Limb (tissue), 2 donors: ENCODE measurements at regions not wholly inside any gene's neighbourhood (a gene's known extent, or its start where the extent isn't known, plus 50 kb on each side); places are given as distances from the start of the nearest gene placed in this dataset.
A peak's percentile ranks its signal among the peaks of the same experiment; 100 is the strongest.

Source experiments
- DNase-seq, 2 donors: peaks; one replicate each; pipeline ENCODE4 v3.0.0-alpha.2; 2016; ENCODE audit errors: extremely low spot score in 2 of 2

- DNase-seq = no peak
Measured at GRCh38 chr9:119662329-119662728, 293.1 kb upstream of the BRINP1 start.

DNA sequence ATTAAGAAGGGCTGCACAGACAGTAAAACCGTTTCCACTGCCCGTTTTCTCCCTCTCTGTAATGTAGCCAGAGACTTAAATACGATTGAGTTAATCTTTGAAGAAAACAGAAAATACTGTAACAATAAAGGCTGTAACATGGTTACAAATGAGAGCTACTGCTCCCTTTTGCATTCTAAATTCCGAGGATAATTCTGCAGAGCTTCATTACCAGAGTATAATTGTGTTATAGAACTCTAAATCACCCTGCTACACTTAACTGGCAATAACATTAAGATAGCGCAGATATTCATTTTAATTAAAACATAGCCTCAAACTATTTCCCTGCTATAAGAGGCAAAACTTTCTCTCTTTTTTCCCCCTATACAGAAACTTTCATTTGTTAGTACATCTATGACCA is 283.7 kb upstream of the BRINP1 start:
- DNase-seq = no peak

DNA sequence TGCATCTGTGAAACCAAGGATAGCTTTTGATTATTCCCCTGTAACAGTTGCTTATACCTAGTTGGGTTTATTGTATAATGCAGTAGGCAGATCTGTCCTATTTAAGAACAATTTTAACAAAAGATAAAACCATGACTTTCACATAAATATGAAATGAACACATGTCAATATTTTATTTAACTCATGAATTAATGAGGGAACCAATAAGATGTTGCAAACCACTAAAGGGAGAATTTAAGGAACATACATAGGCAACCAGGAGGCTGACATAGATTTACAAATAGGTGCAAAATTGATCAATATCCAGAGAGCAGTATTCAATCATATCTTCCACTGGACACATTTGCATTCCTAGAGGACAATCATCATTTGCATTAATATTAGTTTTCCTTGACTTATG is 280.0 kb upstream of the BRINP1 start:
- no peak for DNase-seq

DNA sequence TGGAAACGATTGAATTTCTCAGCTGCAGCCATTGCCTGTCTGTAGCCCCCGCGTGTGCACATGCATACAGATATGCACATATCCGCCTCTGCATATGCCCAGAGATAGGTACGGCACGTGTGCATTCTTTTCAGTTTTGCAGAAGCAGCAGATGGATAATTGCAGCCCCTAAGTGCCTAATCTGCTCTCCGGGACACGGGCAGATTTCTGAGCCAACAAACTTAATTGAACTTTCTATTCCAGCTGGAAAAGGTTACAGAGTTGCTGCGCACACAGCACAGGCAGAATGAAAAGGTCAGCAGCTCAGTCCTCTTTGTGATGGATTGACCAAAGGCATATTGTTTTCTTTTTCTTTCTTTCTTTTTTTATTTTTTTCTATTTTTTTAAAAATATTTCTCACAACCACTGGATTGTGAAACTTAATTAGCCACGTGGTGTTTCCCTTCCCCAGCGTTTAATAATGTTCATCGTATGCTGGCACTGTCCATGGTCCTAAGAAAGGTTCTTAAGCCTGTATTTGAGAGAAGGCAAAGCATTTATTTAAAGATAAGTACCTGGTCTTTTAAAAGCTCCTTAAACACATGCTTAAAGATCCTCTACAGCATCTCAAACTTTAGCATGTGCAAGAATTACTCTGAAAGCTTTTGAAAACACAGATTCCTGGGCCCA is 270.2 kb upstream of the BRINP1 start:
- peak in 1 of 2 donors; percentile 17 for DNase-seq

DNA sequence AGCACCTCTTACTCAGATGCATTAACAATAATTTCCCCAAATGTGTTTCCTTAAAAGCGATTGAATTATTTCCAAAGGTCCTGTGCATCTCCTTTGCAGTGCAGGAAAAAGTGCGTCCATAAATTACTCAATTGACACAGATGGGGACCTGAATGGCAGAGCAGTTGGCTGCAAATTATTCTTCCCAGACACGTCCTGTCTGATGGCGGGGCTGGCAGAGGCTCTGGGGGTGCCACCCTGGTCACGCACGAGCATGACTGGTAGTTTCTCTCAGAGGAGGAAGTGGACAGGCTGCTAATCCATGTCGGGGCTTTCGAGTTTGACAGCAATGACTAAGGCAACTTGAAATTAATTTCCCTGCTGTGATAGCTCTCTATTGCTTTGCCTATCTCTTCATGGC is 264.8 kb upstream of the BRINP1 start:
- no peak for DNase-seq

GRCh38 chr9:119611565-119611964 is 242.3 kb upstream of the BRINP1 start:
- DNase-seq = no peak

- DNase-seq = no peak
Measured at GRCh38 chr9:119609277-119609971, 240.2 kb upstream of the BRINP1 start.

GRCh38 chr9:119601632-119602031 is 232.4 kb upstream of the BRINP1 start:
- DNase-seq = no peak

- DNase-seq = no peak
Measured at GRCh38 chr9:119597499-119597898, 228.3 kb upstream of the BRINP1 start.

DNA sequence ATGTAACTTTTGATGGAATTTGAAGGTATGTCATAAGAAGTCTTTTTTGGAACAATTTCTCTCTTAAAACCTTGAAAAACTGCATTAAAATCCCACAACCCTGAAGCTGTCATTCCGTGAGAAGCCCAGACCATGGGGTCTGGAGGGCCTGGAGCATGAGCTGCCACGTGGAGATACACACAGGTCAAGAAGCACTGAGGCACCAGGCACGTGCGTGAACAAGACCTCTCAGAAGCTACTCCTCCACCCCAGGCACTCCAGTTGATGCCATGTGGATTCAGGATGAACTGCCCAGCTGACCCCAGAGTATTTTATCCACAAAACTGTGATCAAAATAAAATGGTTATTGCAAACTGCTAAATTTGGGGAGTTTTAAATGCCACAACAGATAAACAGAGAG is 227.5 kb upstream of the BRINP1 start:
- DNase-seq = no peak

- no peak for DNase-seq
Measured at GRCh38 chr9:119588874-119589744, 219.9 kb upstream of the BRINP1 start.

- DNase-seq = no peak
Measured at GRCh38 chr9:119577881-119578280, 208.6 kb upstream of the BRINP1 start.

- no peak for DNase-seq
Measured at GRCh38 chr9:119559986-119560385, 190.8 kb upstream of the BRINP1 start.

DNA sequence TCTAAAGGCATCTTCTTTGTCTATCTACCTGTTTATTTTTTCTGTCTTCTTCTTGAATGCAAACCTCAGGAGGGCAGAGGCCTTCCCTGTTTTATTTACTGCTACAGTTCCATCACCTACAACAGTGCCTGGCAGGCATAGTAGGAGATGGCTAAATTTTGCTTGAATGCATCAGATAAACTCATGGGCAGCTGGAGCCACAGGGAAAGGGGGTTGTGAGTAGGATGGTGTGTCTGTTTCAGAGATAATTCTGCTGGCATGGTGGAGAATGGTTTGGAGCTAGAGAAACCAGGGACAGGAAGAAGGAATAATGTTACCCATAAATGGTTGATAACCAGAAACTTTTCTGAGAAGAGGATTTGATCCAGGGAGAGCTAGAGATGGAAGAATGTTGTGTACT is 189.8 kb upstream of the BRINP1 start:
- DNase-seq = no peak

DNA sequence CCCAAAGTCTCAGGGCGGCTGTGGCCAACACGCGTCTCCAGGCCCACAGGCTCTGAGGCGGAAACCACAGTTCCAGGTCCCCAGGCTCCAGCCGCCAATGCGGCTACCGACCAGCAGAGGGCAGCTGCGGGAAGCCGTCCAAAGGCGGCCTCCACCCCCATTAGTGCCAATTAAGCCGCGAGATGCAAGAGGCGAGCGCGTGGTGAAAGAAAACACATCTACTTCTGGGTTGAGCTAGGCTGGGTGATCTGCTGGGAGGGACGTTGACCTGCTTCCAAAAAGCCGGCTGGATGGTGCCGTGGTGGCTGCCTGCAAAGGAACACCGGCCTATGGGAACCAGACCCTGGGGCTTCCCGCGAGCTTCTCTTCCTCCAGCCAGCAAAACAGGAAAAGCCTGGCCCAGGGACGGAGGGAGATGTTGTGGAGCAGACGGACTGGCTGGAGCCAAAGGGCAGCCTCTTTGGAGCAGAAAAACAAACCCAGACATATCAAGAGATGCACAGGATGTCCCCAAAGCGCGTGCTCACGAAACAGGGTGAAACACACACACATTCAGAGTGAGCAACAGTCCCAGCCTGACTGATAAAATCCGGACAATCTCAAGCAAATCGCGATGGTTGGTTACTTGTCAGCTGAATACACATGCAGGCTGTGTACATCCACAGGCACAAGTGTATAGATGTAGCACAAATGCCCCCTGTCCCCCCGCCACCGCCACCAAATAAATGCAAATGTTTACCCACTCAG is 187.1 kb upstream of the BRINP1 start:
- peak; percentile 58 to 87 for DNase-seq

GRCh38 chr9:119544492-119544891 is 175.3 kb upstream of the BRINP1 start:
- no peak for DNase-seq

DNA sequence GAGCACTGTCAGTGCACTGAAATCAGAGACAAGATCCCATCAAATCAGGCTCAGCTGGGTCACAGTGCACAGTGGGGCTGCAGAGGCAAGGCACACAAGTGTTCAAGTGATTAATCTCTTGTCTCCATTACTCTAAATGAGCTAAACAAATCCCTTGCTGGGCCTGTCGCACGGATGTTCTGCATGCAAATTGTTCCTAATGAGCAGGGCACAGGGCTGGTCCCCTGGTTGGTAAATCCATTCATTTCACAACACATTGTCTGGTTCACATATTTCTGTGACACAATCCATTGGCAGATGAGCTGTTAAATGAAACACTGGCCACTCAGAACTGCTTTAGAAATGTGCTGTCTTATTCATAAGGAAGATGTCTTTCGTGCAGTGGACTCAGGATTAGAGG is 167.9 kb upstream of the BRINP1 start:
- DNase-seq = no peak

- DNase-seq = peak in 1 of 2 donors; percentile 30
Measured at GRCh38 chr9:119533504-119533903, 164.3 kb upstream of the BRINP1 start.

DNA sequence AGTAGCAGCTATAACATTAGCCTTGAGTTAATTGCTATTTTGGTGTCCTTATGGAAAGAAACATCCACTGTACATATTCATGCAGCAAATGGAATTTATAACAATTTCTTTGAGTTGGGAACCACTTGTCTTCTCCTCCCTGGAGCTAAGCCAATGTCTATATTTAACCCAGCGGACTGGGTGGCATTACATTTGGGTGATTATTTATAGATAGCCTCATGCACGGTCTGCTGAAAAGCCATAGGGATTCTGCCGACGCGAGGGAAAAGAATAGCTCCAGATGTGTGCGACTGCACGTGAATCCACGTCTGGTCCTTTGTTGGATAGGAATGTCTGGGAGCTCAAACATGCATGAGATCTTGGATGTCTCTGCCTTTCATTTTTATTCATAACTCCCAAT is 157.5 kb upstream of the BRINP1 start:
- no peak for DNase-seq

DNA sequence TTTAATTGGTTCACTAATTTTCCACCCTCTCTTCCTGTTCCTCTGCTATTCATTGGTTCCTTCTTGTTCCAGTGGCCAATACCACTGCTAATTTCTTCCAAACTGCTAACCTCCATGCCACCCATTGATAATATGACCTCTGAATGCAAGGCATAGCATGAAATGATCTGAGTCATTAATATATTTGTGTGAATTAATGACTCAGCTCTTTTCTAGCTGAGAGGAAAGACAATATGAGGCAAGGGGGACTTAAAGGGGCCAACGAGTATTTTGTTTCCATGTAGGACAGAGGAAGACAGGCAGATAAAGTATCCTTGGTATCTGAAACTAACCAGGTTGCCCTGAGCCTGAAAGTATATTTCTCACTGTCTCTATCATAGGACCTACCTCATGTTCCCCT is 154.3 kb upstream of the BRINP1 start:
- no peak for DNase-seq

DNA sequence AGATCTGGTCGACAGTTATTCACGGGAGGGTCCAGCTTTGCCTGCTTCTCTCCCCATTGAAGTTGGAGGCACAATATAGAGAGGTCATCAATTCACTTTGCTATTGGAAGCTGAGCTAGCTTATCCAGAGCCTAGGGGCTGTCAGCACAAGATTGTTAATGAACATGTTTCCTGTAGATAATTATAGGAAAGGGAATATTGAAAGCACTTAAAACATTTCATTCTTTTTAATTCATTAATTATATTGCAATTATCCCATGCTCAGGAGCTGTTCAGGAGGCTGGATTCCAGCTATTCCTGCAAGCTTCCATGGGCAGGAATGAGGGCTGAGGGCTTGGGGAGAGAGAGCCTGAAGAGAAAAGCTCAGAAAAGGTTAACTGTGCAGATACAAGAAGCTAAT is 153.1 kb upstream of the BRINP1 start:
- DNase-seq = no peak
